H1 (cell line): ENCODE measurements at regions not wholly inside any gene's neighbourhood (a gene's known extent, or its start where the extent isn't known, plus 50 kb on each side); places are given as distances from the start of the nearest gene placed in this dataset.

Source experiments
- CTCF ChIA-PET: fragments of 300-600 bp; sonication (Branson Sonifier 250); formaldehyde crosslinking; loops from one replicate; lab custom pipeline; 2021; ENCODE audit not compliant: partially characterized antibody; lab: Charles Lee
- POLR2A ChIA-PET: fragments of 300-600 bp; sonication (Branson Sonifier 250); formaldehyde crosslinking; loops from one replicate; lab custom pipeline; 2021; ENCODE audit warnings: inconsistent platforms; ENCODE audit not compliant: partially characterized antibody; lab: Charles Lee
- DNase-seq, 2 experiments: peaks; one replicate each; pipeline versions ENCODE4 v3.0.0 to v3.0.0-alpha.2; 2010 to 2022; ENCODE audit warnings: low spot score in 2 of 2, low read depth in 1 of 2, mixed read lengths in 1 of 2
- FAIRE-seq: peaks from 2 replicates; lab custom pipeline; 2011; peaks lifted over from hg19 to GRCh38; lab: Jason Lieb, UNC
- H2AFZ ChIP-seq: 2 replicates; pipeline ENCODE4 v1.8.1; 2012; ENCODE audit warnings: low read length, inconsistent platforms
- H2AK5ac ChIP-seq: 2 replicates; pipeline ENCODE4 v1.6.1; 2013; ENCODE audit warnings: low read depth, low read length
- H2BK120ac ChIP-seq: replicated peaks from 2 replicates; pipeline ENCODE3; 2013; ENCODE audit warnings: low read depth, low read length, inconsistent platforms
- H2BK12ac ChIP-seq: 2 replicates; pipeline ENCODE4 v1.6.1; 2013; ENCODE audit warnings: low read depth, low read length
- H2BK15ac ChIP-seq: 2 replicates; pipeline ENCODE4 v1.6.1; 2013; ENCODE audit warnings: low read length
- H2BK20ac ChIP-seq: 2 replicates; pipeline ENCODE4 v1.6.1; 2013; ENCODE audit warnings: low read length
- H2BK5ac ChIP-seq: 2 replicates; pipeline ENCODE4 v1.6.1; 2013; ENCODE audit warnings: low read depth, low read length
- H3K14ac ChIP-seq: 2 replicates; pipeline ENCODE4 v1.6.1; 2013; ENCODE audit warnings: inconsistent platforms; ENCODE audit not compliant: insufficient read length
- H3K18ac ChIP-seq: 2 replicates; pipeline ENCODE4 v1.6.1; 2013; ENCODE audit warnings: low read length; ENCODE audit errors: extremely low read depth
- H3K23ac ChIP-seq: 2 replicates; pipeline ENCODE4 v1.6.1; 2013; ENCODE audit warnings: inconsistent platforms; ENCODE audit not compliant: insufficient read length
- H3K23me2 ChIP-seq: 2 replicates; pipeline ENCODE4 v1.6.1; 2013; ENCODE audit warnings: low read depth, low read length
- H3K27ac ChIP-seq: 2 replicates; pipeline ENCODE4 v1.6.1; 2011; ENCODE audit warnings: low read depth, low read length, inconsistent platforms
- H3K27me3 ChIP-seq, 4 experiments: replicated peaks in 1 of 4; 1 replicate in 1 of 4; 2 replicates in 3 of 4; pipeline versions ENCODE4 v1.6.1 to v1.8.1; 2011 to 2013; ENCODE audit warnings: low read length in 3 of 4, mild to moderate bottlenecking in 3 of 4, inconsistent platforms in 2 of 4, mixed read lengths in 2 of 4, moderate library complexity in 1 of 4; ENCODE audit not compliant: control insufficient read depth in 3 of 4, insufficient read depth in 3 of 4; ENCODE audit errors: extremely low read depth in 1 of 4
- H3K36me3 ChIP-seq, 4 experiments: 2 replicates each; pipeline versions ENCODE4 v1.6.1 to v1.8.1; 2011 to 2013; ENCODE audit warnings: mild to moderate bottlenecking in 4 of 4, low read length in 3 of 4, moderate library complexity in 2 of 4, control low read depth in 1 of 4, inconsistent platforms in 1 of 4; ENCODE audit not compliant: insufficient read depth in 4 of 4, control insufficient read depth in 2 of 4
- H3K4ac ChIP-seq: replicated peaks from 2 replicates; pipeline ENCODE3; 2013; ENCODE audit warnings: low read length, low read depth, mixed read lengths, inconsistent platforms; ENCODE audit not compliant: insufficient read length
- H3K4me1 ChIP-seq, 4 experiments: replicated peaks in 1 of 4; 1 replicate in 1 of 4; 2 replicates in 3 of 4; pipeline versions ENCODE4 v1.6.1 to v1.8.1; 2011 to 2013; ENCODE audit warnings: low read length in 3 of 4, inconsistent platforms in 2 of 4, mixed read lengths in 1 of 4; ENCODE audit not compliant: insufficient read depth in 4 of 4, control insufficient read depth in 3 of 4
- H3K4me2 ChIP-seq, 2 experiments: 2 replicates each; pipeline versions ENCODE4 v1.6.1 to v1.8.1; 2011 to 2013; ENCODE audit warnings: low read depth in 2 of 2, low read length in 2 of 2, control low read depth in 1 of 2, inconsistent platforms in 1 of 2, mild to moderate bottlenecking in 1 of 2; ENCODE audit not compliant: insufficient read depth in 1 of 2
- H3K4me3 ChIP-seq, 4 experiments: fragments of 200-600, 300-600 bp in 1 of 4; sonication (generic), shearing (Covaris generic), sonication (Bioruptor Twin) in 1 of 4; 2 replicates each; pipeline versions ENCODE4 v1.5.1 to v1.8.1; 2011 to 2016; ENCODE audit warnings: low read length in 4 of 4, low read depth in 3 of 4, control low read depth in 2 of 4, inconsistent platforms in 2 of 4, mild to moderate bottlenecking in 2 of 4, mixed read lengths in 1 of 4, moderate library complexity in 1 of 4; ENCODE audit not compliant: insufficient read depth in 2 of 4; ENCODE audit errors: extremely low read depth in 1 of 4
- H3K56ac ChIP-seq: replicated peaks from 2 replicates; pipeline ENCODE3; 2013; ENCODE audit warnings: low read depth, mild to moderate bottlenecking, mixed read lengths, low read length, inconsistent platforms; ENCODE audit not compliant: insufficient read length
- H3K79me1 ChIP-seq: 2 replicates; pipeline ENCODE4 v1.6.1; 2013; ENCODE audit warnings: low read depth, low read length, control low read depth
- H3K79me2 ChIP-seq, 2 experiments: 2 replicates each; pipeline versions ENCODE4 v1.6.1 to v1.8.1; 2012 to 2013; ENCODE audit warnings: low read length in 2 of 2, mild to moderate bottlenecking in 2 of 2, inconsistent platforms in 1 of 2; ENCODE audit not compliant: insufficient read depth in 2 of 2, control insufficient read depth in 1 of 2
- H3K9ac ChIP-seq, 4 experiments: replicated peaks in 1 of 4; 1 replicate in 1 of 4; 2 replicates in 3 of 4; pipeline versions ENCODE4 v1.6.1 to v1.8.1; 2011 to 2013; ENCODE audit warnings: low read depth in 3 of 4, low read length in 3 of 4, control low read depth in 2 of 4, mild to moderate bottlenecking in 2 of 4, moderate library complexity in 2 of 4, inconsistent platforms in 1 of 4; ENCODE audit errors: extremely low read depth in 1 of 4
- H3K9me3 ChIP-seq, 2 experiments: 2 replicates each; pipeline versions ENCODE4 v1.6.1 to v1.8.1; 2012 to 2013; ENCODE audit warnings: mild to moderate bottlenecking in 2 of 2, moderate library complexity in 2 of 2, control low read depth in 1 of 2, inconsistent platforms in 1 of 2, low read depth in 1 of 2, low read length in 1 of 2, mixed read lengths in 1 of 2; ENCODE audit not compliant: insufficient read depth in 2 of 2
- H4K20me1 ChIP-seq, 2 experiments: replicated peaks in 1 of 2; 2 replicates each; pipeline versions ENCODE3 to v1.8.1; 2011 to 2013; ENCODE audit warnings: inconsistent platforms in 2 of 2, low read length in 2 of 2, mild to moderate bottlenecking in 1 of 2; ENCODE audit not compliant: insufficient read depth in 2 of 2, control insufficient read depth in 1 of 2
- H4K5ac ChIP-seq: 2 replicates; pipeline ENCODE4 v1.6.1; 2013; ENCODE audit warnings: low read length, low read depth, mixed read lengths, inconsistent platforms; ENCODE audit not compliant: insufficient read length
- H4K8ac ChIP-seq: 2 replicates; pipeline ENCODE4 v1.8.0; 2013; ENCODE audit warnings: mild to moderate bottlenecking, moderate library complexity, low read length, inconsistent platforms; ENCODE audit not compliant: insufficient read depth; ENCODE audit errors: extremely low read depth
- H4K91ac ChIP-seq: replicated peaks from 2 replicates; pipeline ENCODE3; 2013; ENCODE audit warnings: low read length, mixed read lengths, inconsistent platforms; ENCODE audit not compliant: insufficient read length
- ATF3 ChIP-seq: IDR thresholded peaks from 2 replicates; pipeline ENCODE4 v1.6.1; 2011; ENCODE audit warnings: low read depth, mild to moderate bottlenecking, low read length; ENCODE audit not compliant: insufficient read depth
- BCL11A ChIP-seq, 2 experiments: IDR thresholded peaks; one replicate each; pipeline ENCODE4 v1.6.1; 2011; ENCODE audit warnings: low read depth in 2 of 2, low read length in 2 of 2, mild to moderate bottlenecking in 2 of 2
- BRCA1 ChIP-seq: IDR thresholded peaks from 2 replicates; pipeline ENCODE4 v1.6.1; 2012; ENCODE audit warnings: low read depth, low read length, improper control_type of control experiment
- CBX5 ChIP-seq: fragments of 300-800, 300-1000 bp; sonication (generic); IDR thresholded peaks from 2 replicates; pipeline ENCODE4 v1.7.1; 2016; ENCODE audit warnings: antibody characterized with exemption, low read length, low read depth
- CHD1 ChIP-seq: IDR thresholded peaks from 2 replicates; pipeline ENCODE4 v1.6.1; 2012; ENCODE audit warnings: low read depth, low read length, improper control_type of control experiment
- CREB1 ChIP-seq: IDR thresholded peaks from 2 replicates; pipeline ENCODE4 v1.6.1; 2012; ENCODE audit warnings: inconsistent platforms
- EP300 ChIP-seq, 2 experiments: IDR thresholded peaks; 1 replicate in 1 of 2; 2 replicates in 1 of 2; pipeline ENCODE4 v1.6.1; 2011 to 2012; ENCODE audit warnings: low read depth in 2 of 2, low read length in 2 of 2, mild to moderate bottlenecking in 2 of 2, borderline replicate concordance in 1 of 2, inconsistent platforms in 1 of 2, moderate library complexity in 1 of 2
- HDAC2 ChIP-seq, 2 experiments: fragments of 300-600 bp in 1 of 2; sonication (generic) in 1 of 2; IDR thresholded peaks; 2 replicates each; pipeline ENCODE4 v1.6.1; 2011 to 2012; ENCODE audit warnings: low read depth in 2 of 2, low read length in 2 of 2, mild to moderate bottlenecking in 2 of 2, moderate library complexity in 2 of 2, borderline replicate concordance in 1 of 2, inconsistent platforms in 1 of 2
- JUND ChIP-seq: IDR thresholded peaks from 2 replicates; pipeline ENCODE4 v1.6.1; 2011; ENCODE audit warnings: mild to moderate bottlenecking, improper control_type of control experiment, low read length
- KDM1A ChIP-seq: fragments of 200-600, 300-600 bp; sonication (generic); IDR thresholded peaks from 2 replicates; pipeline ENCODE4 v1.7.1; 2016; ENCODE audit warnings: mild to moderate bottlenecking, low read length, borderline replicate concordance
- SUZ12 ChIP-seq: fragments of 200-600 bp; sonication (generic); IDR thresholded peaks from 2 replicates; pipeline ENCODE4 v1.6.1; 2012; ENCODE audit warnings: mild to moderate bottlenecking, inconsistent platforms, low read length, moderate library complexity, mixed read lengths
- TBP ChIP-seq: IDR thresholded peaks from 2 replicates; pipeline ENCODE4 v1.6.1; 2011; ENCODE audit warnings: low read depth, low read length, improper control_type of control experiment
- WGBS, 2 experiments: shearing (Covaris generic) in 1 of 2; methylation state at CpG; one replicate each; pipeline versions ENCODE4 v1.1.6 to v1.1.7; 2013 to 2015; ENCODE audit warnings: low lambda C conversion rate in 2 of 2, mixed read lengths in 2 of 2, inconsistent platforms in 1 of 2, low coverage in 1 of 2, missing lambda C conversion rate in 1 of 2; ENCODE audit not compliant: insufficient replicate concordance in 2 of 2, insufficient coverage in 1 of 2, insufficient read length in 1 of 2; ENCODE audit errors: extremely low coverage in 1 of 2, missing lambda C conversion rate in 1 of 2; 5-methylcytosine and 5-hydroxymethylcytosine counted together

- H2BK5ac ChIP-seq: no peak overlapping the region
- no peak overlapping the region for H2BK20ac ChIP-seq
- no peaks in the 10 kb centered on the region for H3K79me1 ChIP-seq
- no peak overlapping the region for H2BK120ac ChIP-seq
- H3K9ac ChIP-seq: no peak overlapping the region
- no peak overlapping the region for H4K91ac ChIP-seq
- H4K5ac ChIP-seq: no peak overlapping the region
- H4K20me1 ChIP-seq: no peaks in the 10 kb centered on the region
- no peak overlapping the region for H3K18ac ChIP-seq
- no peak overlapping the region for H2BK12ac ChIP-seq
- no peak overlapping the region for H3K27ac ChIP-seq
- no peak overlapping the region for H3K56ac ChIP-seq
- FAIRE-seq: no peak
- H3K23me2 ChIP-seq: no peaks in the 10 kb centered on the region
- no peak overlapping the region for H3K23ac ChIP-seq
- H3K36me3 ChIP-seq: no peaks in the 10 kb centered on the region
- no peaks in the 10 kb centered on the region for H3K9me3 ChIP-seq
- no peak overlapping the region for H4K8ac ChIP-seq
- H3K4me2 ChIP-seq: no peak overlapping the region
- no peak overlapping the region for H2AFZ ChIP-seq
- 98% methylated on average over 2 of the region's 2 CpGs; no CpG with 5 or more reads in 1 of the 2 experiments for WGBS, 2 experiments
- no peaks in the 10 kb centered on the region for H3K27me3 ChIP-seq
- no peak overlapping the region for H3K4ac ChIP-seq
- no peak for DNase-seq
- no peaks in the 10 kb centered on the region for H3K79me2 ChIP-seq
- no peak overlapping the region for H3K14ac ChIP-seq
- ChIA-PET POLR2A (no interaction called here), CTCF (interaction anchor here (0.7 to 1.0 kb wide), 3 partner anchors 9 to 366 kb away, joined by 3 read pairs; no protein-coding TSS in a partner anchor)
- no peak overlapping the region for H2AK5ac ChIP-seq
- no peak overlapping the region for H3K4me3 ChIP-seq
- no peak overlapping the region for H2BK15ac ChIP-seq
- no peaks in the 10 kb centered on the region for H3K4me1 ChIP-seq
- TF ChIP-seq BRCA1 (no peak), SUZ12 (no peak), KDM1A (no peak), HDAC2 (IDR thresholded peaks at IDR 0.05; ENCODE audit: borderline replicate concordance in 1 of 2, low read depth in 2 of 2, low read length in 2 of 2) (no peak), CREB1 (no peak), TBP (no peak), JUND (no peak), EP300 (IDR thresholded peaks at IDR 0.05; ENCODE audit: borderline replicate concordance in 1 of 2, low read depth in 2 of 2, low read length in 2 of 2) (no peak), CHD1 (no peak), ATF3 (no peak), CBX5 (no peak), BCL11A (IDR thresholded peaks at IDR 0.05; ENCODE audit: low read depth in 2 of 2, low read length in 2 of 2) (no peak)
These were observed 118.3 kb upstream of the FAM20A start for GRCh38 chr17:68719431-68719830.
